K562 (cell line): ENCODE measurements at regions not wholly inside any gene's neighbourhood (a gene's known extent, or its start where the extent isn't known, plus 50 kb on each side); places are given as distances from the start of the nearest gene placed in this dataset.

Source experiments
- EP300 ChIP-seq: IDR thresholded peaks from 2 replicates; pipeline ENCODE4 v1.6.1; 2012; ENCODE audit warnings: low read length, improper control_type of control experiment
- TFE3 ChIP-seq: fragments of 450-650 bp; formaldehyde crosslinking; IDR thresholded peaks from 2 replicates; pipeline ENCODE4 v1.4.0; 2020; ENCODE audit warnings: mild to moderate bottlenecking, mixed read lengths

GRCh38 chr4:117514391-117515175, 429.2 kb upstream of the TRAM1L1 start:
- TF ChIP-seq EP300 (no peak), TFE3 (CRISPR knock-in tag) (no peak)
